CD4-positive, CD25-positive, alpha-beta regulatory T cell (primary cell): ENCODE measurements at regions not wholly inside any gene's neighbourhood (a gene's known extent, or its start where the extent isn't known, plus 50 kb on each side); places are given as distances from the start of the nearest gene placed in this dataset.
"Not testable (repeated sequence)": the region's sequence is repeated elsewhere in the genome, so short reads cannot be mapped to it uniquely, and the experiment has no call there.

Experiments
- ATAC-seq, 2 donors: fragments of 150-1000 bp; cut with Tn5 transposase; one replicate each; pipeline ENCODE4 v1.10.0; 2021; ENCODE audit warnings: low read depth in 2 of 2, moderate number of reproducible peaks in 2 of 2, moderate library complexity in 1 of 2
- DNase-seq, 3 donors: peaks; one replicate each; pipeline versions ENCODE4 v3.0.0 to v3.0.0-alpha.2; 2012 to 2022; ENCODE audit warnings: mixed read lengths in 1 of 3
- H3K27ac ChIP-seq: one replicate; pipeline ENCODE4 v1.7.0; 2013; ENCODE audit warnings: mild to moderate bottlenecking, low read length; ENCODE audit not compliant: insufficient read depth, poor library complexity, severe bottlenecking
- H3K27me3 ChIP-seq: one replicate; pipeline ENCODE4 v1.7.0; 2013; ENCODE audit warnings: low read length; ENCODE audit not compliant: control insufficient read depth, insufficient read depth
- H3K36me3 ChIP-seq: one replicate; pipeline ENCODE4 v1.7.0; 2013; ENCODE audit warnings: mild to moderate bottlenecking, low read length, moderate library complexity; ENCODE audit not compliant: control insufficient read depth, insufficient read depth
- H3K4me1 ChIP-seq: 2 replicates; pipeline ENCODE4 v1.7.0; 2013; ENCODE audit warnings: mild to moderate bottlenecking, low read length; ENCODE audit not compliant: insufficient read depth, control insufficient read depth, poor library complexity, severe bottlenecking
- H3K4me3 ChIP-seq: one replicate; pipeline ENCODE4 v1.7.0; 2013; ENCODE audit warnings: low read depth, mild to moderate bottlenecking, low read length, moderate library complexity
- H3K9me3 ChIP-seq, 2 experiments: 1 replicate in 1 of 2; 2 replicates in 1 of 2; pipeline ENCODE4 v1.7.0; 2013; ENCODE audit warnings: low read length in 2 of 2, mild to moderate bottlenecking in 1 of 2, moderate library complexity in 1 of 2; ENCODE audit not compliant: control insufficient read depth in 2 of 2
- H3K27ac Mint-ChIP-seq, 3 donors: one replicate each; pipeline ENCODE4 v1.8.0; 2020 to 2022; ENCODE audit warnings: mild to moderate bottlenecking in 3 of 3, mixed read lengths in 3 of 3, moderate library complexity in 2 of 3
- H3K27me3 Mint-ChIP-seq: one replicate; pipeline ENCODE4 v1.8.0; 2022; ENCODE audit warnings: mild to moderate bottlenecking, mixed read lengths
- H3K36me3 Mint-ChIP-seq: one replicate; pipeline ENCODE4 v1.8.0; 2020; ENCODE audit warnings: mixed read lengths
- H3K4me1 Mint-ChIP-seq, 4 donors: one replicate each; pipeline ENCODE4 v1.8.0; 2020 to 2022; ENCODE audit warnings: mixed read lengths in 4 of 4, mild to moderate bottlenecking in 1 of 4
- H3K4me3 Mint-ChIP-seq, 4 donors: one replicate each; pipeline ENCODE4 v1.8.0; 2020 to 2022; ENCODE audit warnings: mild to moderate bottlenecking in 4 of 4, mixed read lengths in 4 of 4, moderate library complexity in 3 of 4
- H3K9me3 Mint-ChIP-seq, 7 donors: one replicate each; pipeline ENCODE4 v1.8.0; 2020 to 2022; ENCODE audit warnings: mixed read lengths in 7 of 7, mild to moderate bottlenecking in 3 of 7, moderate library complexity in 2 of 7

DNA sequence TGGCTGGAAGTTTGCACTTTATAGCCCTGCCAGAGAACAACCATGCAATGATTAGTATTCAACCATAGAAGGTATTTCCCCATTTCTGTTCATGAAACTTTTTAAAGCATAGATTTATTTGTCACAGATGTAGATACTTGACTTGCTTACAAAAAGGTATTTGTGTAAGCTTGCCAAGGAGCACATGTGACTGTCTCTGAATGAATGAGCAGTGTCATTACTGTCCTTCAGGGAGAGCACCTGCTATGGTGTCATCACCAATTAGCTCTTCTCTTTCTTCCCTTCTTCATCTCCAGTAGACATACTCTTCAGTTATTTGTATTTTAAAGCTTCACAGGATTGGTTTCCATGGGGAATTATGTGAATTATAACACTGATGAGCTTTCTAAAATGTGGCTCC, 1064.7 kb upstream of the GRIA3 start:
- Histone ChIP-seq H3K27ac (no peak overlapping the region), H3K27me3 (no peaks in the 10 kb centered on the region), H3K36me3 (no peaks in the 10 kb centered on the region), H3K4me1 (no peaks in the 10 kb centered on the region), H3K4me3 (no peak overlapping the region), H3K9me3 (no peaks in the 10 kb centered on the region)
- no peak for ATAC-seq
- no peaks in the 10 kb centered on the region for H3K4me1 Mint-ChIP-seq
- no peak for DNase-seq
- H3K27me3 Mint-ChIP-seq, result no peaks in the 10 kb centered on the region
- no peak overlapping the region for H3K27ac Mint-ChIP-seq
- H3K4me3 Mint-ChIP-seq, result no peak overlapping the region
- no peaks in the 10 kb centered on the region for H3K36me3 Mint-ChIP-seq
- H3K9me3 Mint-ChIP-seq, result peaks cover 0 to 7% (median 0%) of the 10 kb centered on the region in 7 donors

DNA sequence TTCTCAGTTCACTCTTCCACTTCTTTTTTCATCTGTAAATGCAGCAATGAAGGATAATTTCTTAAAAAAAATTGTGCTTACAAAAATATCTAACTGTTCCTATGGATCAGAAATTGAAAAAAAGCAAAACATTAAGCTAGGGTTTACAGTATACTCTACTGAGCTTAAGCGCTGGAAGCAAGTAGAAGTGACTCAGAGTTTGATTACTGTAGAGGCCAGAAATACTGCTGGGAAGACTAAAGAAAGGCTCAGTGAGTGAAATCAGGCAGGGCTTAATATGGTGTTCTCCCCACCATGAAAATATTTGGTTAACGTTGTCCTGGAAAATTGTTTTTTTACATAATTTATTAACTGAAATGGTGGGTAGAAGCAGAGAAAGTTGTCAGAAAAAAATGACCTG, 1061.8 kb upstream of the GRIA3 start:
- H3K27ac ChIP-seq, result no peak overlapping the region
- Mint-ChIP-seq H3K4me1 (no peaks in the 10 kb centered on the region), H3K27ac (no peak overlapping the region), H3K36me3 (no peaks in the 10 kb centered on the region), H3K4me3 (no peak overlapping the region), H3K9me3 (peaks cover 0 to 7% (median 0%) of the 10 kb centered on the region in 7 donors), H3K27me3 (no peaks in the 10 kb centered on the region)
- no peaks in the 10 kb centered on the region for H3K27me3 ChIP-seq
- no peaks in the 10 kb centered on the region for H3K9me3 ChIP-seq
- H3K36me3 ChIP-seq, result no peaks in the 10 kb centered on the region
- no peaks in the 10 kb centered on the region for H3K4me1 ChIP-seq
- ATAC-seq (no peak), DNase-seq (no peak)
- H3K4me3 ChIP-seq, result no peak overlapping the region

DNA sequence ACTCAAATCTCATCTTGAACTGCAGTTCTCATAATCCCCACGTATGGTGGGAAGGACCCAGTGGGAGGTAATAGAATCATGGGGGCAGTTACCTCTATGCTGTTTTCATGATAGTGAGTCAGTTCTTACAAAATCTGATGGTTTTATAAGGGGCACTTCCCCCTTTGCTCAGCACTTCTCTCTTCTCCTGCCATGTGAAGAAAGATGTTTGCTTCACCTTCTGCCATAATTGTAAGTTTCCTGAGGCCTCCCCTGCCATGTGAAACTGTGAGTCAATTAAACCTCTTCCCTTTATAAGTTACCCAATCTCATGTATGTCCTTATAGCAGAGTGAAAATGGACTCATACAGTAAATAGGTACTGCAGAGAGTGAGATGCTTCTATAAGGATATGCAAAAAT, 1050.6 kb upstream of the GRIA3 start:
- Mint-ChIP-seq H3K27me3 (no peaks in the 10 kb centered on the region), H3K36me3 (no peaks in the 10 kb centered on the region), H3K27ac (no peak overlapping the region), H3K4me3 (no peak overlapping the region), H3K9me3 (peaks cover 0 to 4% (median 0%) of the 10 kb centered on the region in 7 donors), H3K4me1 (no peaks in the 10 kb centered on the region)
- no peaks in the 10 kb centered on the region for H3K4me1 ChIP-seq
- no peak overlapping the region for H3K27ac ChIP-seq
- H3K27me3 ChIP-seq, result no peaks in the 10 kb centered on the region
- no peaks in the 10 kb centered on the region for H3K36me3 ChIP-seq
- H3K4me3 ChIP-seq, result no peak overlapping the region
- DNase-seq, result no peak
- no peaks in the 10 kb centered on the region for H3K9me3 ChIP-seq
- ATAC-seq, result no peak

DNA sequence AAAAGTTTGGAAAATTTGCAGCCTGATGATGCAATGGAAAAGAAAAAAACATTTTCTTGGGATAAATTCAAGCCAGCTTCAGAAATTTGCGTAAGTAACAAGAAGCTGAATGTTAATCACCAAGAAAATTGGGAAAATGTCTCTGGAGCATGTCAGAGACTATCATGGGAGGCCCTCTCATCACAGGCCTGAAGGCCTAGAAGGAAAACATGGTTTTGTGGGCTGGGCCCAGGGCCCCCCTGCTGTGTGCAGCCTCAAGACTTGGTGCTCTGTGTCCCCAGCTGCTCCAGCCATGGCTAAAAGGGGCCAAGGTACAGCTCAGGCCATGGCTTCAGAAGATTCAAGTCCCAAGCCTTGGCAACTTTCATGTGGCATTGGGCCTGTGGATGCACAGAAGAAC, 1049.8 kb upstream of the GRIA3 start:
- Mint-ChIP-seq H3K27ac (no peak overlapping the region), H3K4me3 (no peak overlapping the region), H3K4me1 (no peaks in the 10 kb centered on the region), H3K27me3 (no peaks in the 10 kb centered on the region), H3K9me3 (peaks cover 0 to 4% (median 0%) of the 10 kb centered on the region in 7 donors), H3K36me3 (no peaks in the 10 kb centered on the region)
- H3K36me3 ChIP-seq, result no peaks in the 10 kb centered on the region
- H3K9me3 ChIP-seq, result no peaks in the 10 kb centered on the region
- no peaks in the 10 kb centered on the region for H3K4me1 ChIP-seq
- no peak for ATAC-seq
- no peak for DNase-seq
- no peak overlapping the region for H3K27ac ChIP-seq
- H3K4me3 ChIP-seq, result no peak overlapping the region
- H3K27me3 ChIP-seq, result no peaks in the 10 kb centered on the region

DNA sequence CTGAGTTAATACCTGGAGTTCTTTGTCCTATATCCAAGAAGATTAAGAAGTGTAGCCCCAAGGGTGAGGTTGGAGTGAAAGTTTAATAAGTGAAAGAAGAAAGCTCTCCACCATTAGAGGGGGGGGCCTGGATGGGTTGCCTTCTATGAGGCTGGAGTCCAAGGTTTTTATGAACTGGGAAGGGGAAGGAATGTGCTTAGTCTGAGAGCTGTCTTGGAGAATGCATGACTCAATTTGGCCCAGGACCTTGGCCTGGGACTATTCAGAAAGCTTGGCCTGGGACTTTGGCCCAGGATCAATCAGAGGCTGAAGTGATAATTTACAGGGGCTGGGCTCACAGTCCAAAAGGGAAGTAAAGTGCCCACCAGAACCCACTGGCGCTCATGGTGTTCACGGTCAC, 1049.0 kb upstream of the GRIA3 start:
- H3K27me3 Mint-ChIP-seq, result no peaks in the 10 kb centered on the region
- H3K4me1 Mint-ChIP-seq, result no peaks in the 10 kb centered on the region
- no peaks in the 10 kb centered on the region for H3K4me1 ChIP-seq
- no peak for ATAC-seq
- H3K9me3 Mint-ChIP-seq, result peaks cover 0 to 4% (median 0%) of the 10 kb centered on the region in 7 donors
- H3K4me3 ChIP-seq, result no peak overlapping the region
- no peak overlapping the region for H3K27ac ChIP-seq
- no peak overlapping the region for H3K27ac Mint-ChIP-seq
- no peaks in the 10 kb centered on the region for H3K9me3 ChIP-seq
- no peaks in the 10 kb centered on the region for H3K36me3 Mint-ChIP-seq
- H3K36me3 ChIP-seq, result no peaks in the 10 kb centered on the region
- H3K4me3 Mint-ChIP-seq, result no peak overlapping the region
- DNase-seq, result no peak
- no peaks in the 10 kb centered on the region for H3K27me3 ChIP-seq

DNA sequence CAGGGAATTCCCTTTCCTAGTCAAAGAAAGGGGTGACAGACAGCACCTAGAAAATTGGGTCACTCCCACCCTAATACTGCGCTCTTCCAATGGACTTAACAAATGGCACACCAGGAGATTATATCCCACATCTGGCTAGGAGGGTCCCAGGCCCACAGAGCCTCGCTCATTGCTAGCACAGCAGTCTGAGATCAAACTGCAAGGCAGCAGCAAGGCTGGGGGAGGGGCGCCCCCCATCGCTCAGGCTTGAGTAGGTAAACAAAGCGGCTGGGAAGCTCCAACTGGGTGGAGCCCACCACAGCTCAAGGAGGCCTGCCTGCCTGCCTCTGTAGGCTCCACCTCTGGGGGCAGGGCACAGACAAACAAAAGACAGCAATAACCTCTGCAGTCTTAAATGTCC, 1043.9 kb upstream of the GRIA3 start:
- H3K4me1 ChIP-seq, H3K36me3 Mint-ChIP-seq, H3K36me3 ChIP-seq, ATAC-seq, DNase-seq, H3K9me3 ChIP-seq, H3K27ac ChIP-seq, H3K4me3 Mint-ChIP-seq, H3K27me3 Mint-ChIP-seq, H3K9me3 Mint-ChIP-seq, H3K4me3 ChIP-seq, H3K27ac Mint-ChIP-seq, H3K27me3 ChIP-seq, H3K4me1 Mint-ChIP-seq: not testable (repeated sequence)

DNA sequence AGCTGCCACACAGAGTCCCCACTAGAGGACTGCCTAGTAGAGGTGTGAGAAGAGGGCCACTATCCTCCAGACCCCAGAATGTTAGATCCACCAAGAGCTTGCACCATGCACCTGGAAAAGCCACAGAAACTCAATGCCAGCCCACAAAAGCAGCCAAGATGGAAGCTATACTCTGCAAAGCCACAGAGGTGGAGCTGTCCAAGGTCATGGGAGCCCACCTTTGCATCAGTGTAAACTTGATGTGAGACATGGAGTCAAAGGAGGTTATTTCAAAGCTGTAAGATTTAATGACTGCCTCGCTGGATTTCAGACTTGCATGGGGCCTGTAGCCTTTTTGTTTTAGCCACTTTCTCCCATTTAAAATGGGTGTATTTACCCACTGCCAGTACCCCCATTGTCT, 1030.1 kb upstream of the GRIA3 start:
- Histone ChIP-seq H3K36me3 (no peaks in the 10 kb centered on the region), H3K9me3 (no peaks in the 10 kb centered on the region), H3K27me3 (no peaks in the 10 kb centered on the region), H3K4me3 (no peak overlapping the region), H3K27ac (no peak overlapping the region), H3K4me1 (no peaks in the 10 kb centered on the region)
- H3K36me3 Mint-ChIP-seq, result no peaks in the 10 kb centered on the region
- no peaks in the 10 kb centered on the region for H3K27me3 Mint-ChIP-seq
- peaks cover 0 to 4% (median 0%) of the 10 kb centered on the region in 7 donors for H3K9me3 Mint-ChIP-seq
- H3K4me3 Mint-ChIP-seq, result no peak overlapping the region
- DNase-seq (no peak), ATAC-seq (no peak)
- no peak overlapping the region for H3K27ac Mint-ChIP-seq
- H3K4me1 Mint-ChIP-seq, result no peaks in the 10 kb centered on the region

DNA sequence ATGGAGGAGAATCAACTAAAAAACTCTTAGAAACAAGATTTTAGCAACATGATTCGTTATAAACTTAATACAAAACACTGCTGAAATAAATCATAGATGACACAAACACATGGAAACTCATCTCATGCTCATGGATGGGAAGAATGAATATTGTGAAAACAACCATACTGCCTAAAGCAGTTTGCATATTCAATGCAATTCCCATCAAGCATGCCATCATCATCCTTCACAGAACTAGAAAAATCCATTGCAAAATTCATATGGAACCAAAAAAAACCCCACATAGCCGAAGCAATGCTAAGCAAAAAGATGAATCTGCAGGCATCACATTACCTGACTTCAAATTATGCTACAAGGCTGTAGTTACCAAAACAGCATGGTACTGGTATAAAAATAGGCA, 1015.8 kb upstream of the GRIA3 start:
- no peaks in the 10 kb centered on the region for H3K4me1 ChIP-seq
- no peak overlapping the region for H3K27ac Mint-ChIP-seq
- H3K9me3 ChIP-seq, result no peaks in the 10 kb centered on the region
- no peaks in the 10 kb centered on the region for H3K36me3 Mint-ChIP-seq
- no peak for ATAC-seq
- peaks cover 0 to 6% (median 0%) of the 10 kb centered on the region in 7 donors for H3K9me3 Mint-ChIP-seq
- H3K27me3 ChIP-seq, result no peaks in the 10 kb centered on the region
- H3K27ac ChIP-seq, result no peak overlapping the region
- no peaks in the 10 kb centered on the region for H3K27me3 Mint-ChIP-seq
- no peaks in the 10 kb centered on the region for H3K4me1 Mint-ChIP-seq
- no peak overlapping the region for H3K4me3 Mint-ChIP-seq
- DNase-seq, result no peak
- no peaks in the 10 kb centered on the region for H3K36me3 ChIP-seq
- H3K4me3 ChIP-seq, result no peak overlapping the region
